CD4-positive, alpha-beta T cell treated with Interferon alpha-2 for 1 hour (primary cell): ENCODE measurements at regions not wholly inside any gene's neighbourhood (a gene's known extent, or its start where the extent isn't known, plus 50 kb on each side); places are given as distances from the start of the nearest gene placed in this dataset.
"Not testable (repeated sequence)": the region's sequence is repeated elsewhere in the genome, so short reads cannot be mapped to it uniquely, and the experiment has no call there.

Experiments
- DNase-seq, 2 donors: peaks; one replicate each; pipeline ENCODE4 v3.0.0-alpha.2; 2020 to 2022

- not testable (repeated sequence) for DNase-seq
These were observed 113.1 kb upstream of the AKAP13 start for GRCh38 chr15:85267158-85267857.

GRCh38 chr15:85274315-85275050 lies 105.9 kb upstream of the AKAP13 start:
- no peak for DNase-seq

GRCh38 chr15:85276508-85276907 lies 103.9 kb upstream of the AKAP13 start:
- DNase-seq, result no peak

GRCh38 chr15:85276921-85277320 lies 103.5 kb upstream of the AKAP13 start:
- no peak for DNase-seq

GRCh38 chr15:85277847-85278370 lies 102.5 kb upstream of the AKAP13 start:
- no peak for DNase-seq

- DNase-seq, result no peak
These were observed 100.2 kb upstream of the AKAP13 start for GRCh38 chr15:85280203-85280602.

- DNase-seq, result no peak
These were observed 99.0 kb upstream of the AKAP13 start for GRCh38 chr15:85281293-85281882.

GRCh38 chr15:85282504-85283115 lies 97.8 kb upstream of the AKAP13 start:
- no peak for DNase-seq

- DNase-seq, result not testable (repeated sequence)
These were observed 96.6 kb upstream of the AKAP13 start for GRCh38 chr15:85283815-85284214.

- DNase-seq, result no peak
These were observed 95.9 kb upstream of the AKAP13 start for GRCh38 chr15:85284497-85284896.

GRCh38 chr15:85289677-85290365 lies 90.6 kb upstream of the AKAP13 start:
- peak in 1 of 2 donors; percentile 46 for DNase-seq

- DNase-seq, result not testable (repeated sequence)
These were observed 87.8 kb upstream of the AKAP13 start for GRCh38 chr15:85292583-85292982.

GRCh38 chr15:85296615-85297402 lies 83.6 kb upstream of the AKAP13 start:
- peak; percentile 73 to 85 for DNase-seq

GRCh38 chr15:85297537-85297936 lies 82.9 kb upstream of the AKAP13 start:
- DNase-seq, result no peak

GRCh38 chr15:85298366-85298765 lies 82.0 kb upstream of the AKAP13 start:
- no peak for DNase-seq

- no peak for DNase-seq
These were observed 81.5 kb upstream of the AKAP13 start for GRCh38 chr15:85298941-85299340.

GRCh38 chr15:85302271-85302670 lies 78.1 kb upstream of the AKAP13 start:
- no peak for DNase-seq

- no peak for DNase-seq
These were observed 75.4 kb upstream of the AKAP13 start for GRCh38 chr15:85305050-85305449.

- DNase-seq, result no peak
These were observed 73.3 kb upstream of the AKAP13 start for GRCh38 chr15:85306946-85307686.

- DNase-seq, result no peak
These were observed 72.7 kb upstream of the AKAP13 start for GRCh38 chr15:85307687-85308045.

GRCh38 chr15:85311647-85312046 lies 68.8 kb upstream of the AKAP13 start:
- no peak for DNase-seq
